HG02973 (cell line): ENCODE measurements at regions not wholly inside any gene's neighbourhood (a gene's known extent, or its start where the extent isn't known, plus 50 kb on each side); places are given as distances from the start of the nearest gene placed in this dataset.
"Not testable (repeated sequence)": the region's sequence is repeated elsewhere in the genome, so short reads cannot be mapped to it uniquely, and the experiment has no call there.

Experiments
- ATAC-seq: cut with Tn5 transposase; IDR thresholded peaks from one replicate; pipeline ENCODE4 v1.9.1; 2021; ENCODE audit warnings: moderate library complexity; ENCODE audit not compliant: unreplicated experiment

- ATAC-seq: no peak
These were observed 210.0 kb upstream of the KLF14 start for GRCh38 chr7:130943981-130944380.

DNA sequence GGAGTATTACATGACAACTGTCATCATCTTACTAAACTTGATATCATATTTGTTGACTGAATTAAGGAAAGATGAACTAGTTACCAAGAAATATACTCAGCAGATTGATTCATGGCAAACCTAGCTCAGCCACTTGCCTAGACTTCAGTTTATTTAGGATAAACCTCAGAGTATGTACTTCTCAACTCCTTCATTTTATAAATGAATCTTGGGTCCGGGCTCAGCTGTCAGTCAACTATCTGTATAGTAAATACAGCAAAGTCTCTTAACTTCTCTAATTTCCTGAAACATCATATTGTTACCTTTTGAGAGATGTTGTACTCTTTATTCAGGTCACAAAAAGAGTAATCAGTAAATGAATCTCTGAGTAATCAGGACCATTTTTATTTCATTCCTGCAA is 211.0 kb upstream of the KLF14 start:
- no peak for ATAC-seq

GRCh38 chr7:130945411-130945811 is 211.4 kb upstream of the KLF14 start:
- ATAC-seq: no peak

- no peak for ATAC-seq
These were observed 212.1 kb upstream of the KLF14 start for GRCh38 chr7:130946114-130946513.

DNA sequence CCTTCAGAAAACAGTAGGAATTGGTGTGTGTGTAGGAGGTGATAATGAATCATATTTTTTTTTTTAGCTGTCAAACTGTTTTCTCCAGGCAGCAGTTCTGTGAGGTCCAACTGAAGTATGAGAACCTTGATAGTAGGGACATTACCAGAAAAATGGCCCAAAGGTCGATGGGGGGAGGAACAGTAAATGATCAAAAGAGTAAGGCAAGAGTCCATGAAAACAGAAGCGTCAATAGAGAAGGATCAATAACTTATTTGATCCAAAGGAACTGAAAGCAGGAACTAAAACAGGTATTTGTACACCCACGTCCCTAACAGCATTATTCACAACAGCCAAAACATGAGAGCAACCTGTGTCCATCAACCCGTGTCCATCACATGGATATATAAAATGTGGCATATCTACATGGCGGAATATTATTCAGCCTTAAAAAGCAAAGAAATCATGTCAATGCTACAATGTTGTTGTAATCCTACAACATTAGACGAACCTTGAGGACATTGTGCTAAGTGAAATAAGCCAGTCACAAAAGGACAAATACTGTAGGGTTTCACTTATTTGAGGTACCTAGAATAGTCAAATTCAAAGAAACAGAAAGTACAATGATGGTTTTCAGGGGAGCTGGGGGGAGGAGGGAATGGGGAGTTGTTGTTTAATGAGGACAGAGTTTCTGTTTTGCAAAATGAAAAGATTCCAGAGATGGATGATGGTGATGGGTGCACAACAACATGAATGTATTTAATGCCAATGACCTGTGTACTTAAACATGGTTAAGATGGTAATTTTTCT is 214.0 kb upstream of the KLF14 start:
- no peak for ATAC-seq

DNA sequence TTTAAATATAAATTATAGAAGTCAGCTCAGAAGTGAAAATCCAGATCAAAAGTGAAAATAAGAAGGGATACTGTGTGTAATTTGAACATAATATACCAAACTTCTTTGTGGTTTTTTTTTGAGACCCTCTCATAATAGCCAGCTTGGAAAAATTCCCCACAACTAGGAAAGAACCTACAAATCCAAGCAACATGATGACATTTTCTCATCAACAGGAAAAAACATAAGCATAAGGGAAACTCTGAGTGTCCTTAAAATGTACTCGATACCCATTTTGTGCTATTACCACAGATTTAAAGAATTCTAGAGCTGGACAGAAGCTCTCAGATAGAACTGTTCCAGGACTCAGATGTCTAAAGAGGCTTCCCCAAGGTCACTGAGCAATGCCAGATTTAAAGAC is 214.8 kb upstream of the KLF14 start:
- ATAC-seq: no peak

GRCh38 chr7:130949550-130949949 is 215.5 kb upstream of the KLF14 start:
- no peak for ATAC-seq

DNA sequence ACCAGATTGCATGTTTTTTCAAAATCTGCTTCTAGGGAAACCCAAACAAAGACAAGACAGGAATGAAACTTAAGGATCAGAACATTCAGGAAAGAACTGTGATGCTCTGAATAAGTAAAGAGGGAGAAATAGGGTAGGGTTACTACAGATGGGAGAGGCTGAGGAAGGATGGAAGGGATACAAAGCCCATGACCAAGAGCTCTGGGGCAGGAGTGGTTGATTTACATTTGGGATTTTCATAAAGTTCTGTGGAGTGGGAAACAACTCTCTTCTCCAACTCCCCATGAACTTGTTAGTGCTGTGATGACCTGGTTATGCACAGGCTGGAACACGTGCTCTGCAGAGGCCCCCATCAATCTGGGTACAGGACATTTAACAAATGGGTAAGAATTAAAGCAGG is 216.0 kb upstream of the KLF14 start:
- ATAC-seq: no peak

DNA sequence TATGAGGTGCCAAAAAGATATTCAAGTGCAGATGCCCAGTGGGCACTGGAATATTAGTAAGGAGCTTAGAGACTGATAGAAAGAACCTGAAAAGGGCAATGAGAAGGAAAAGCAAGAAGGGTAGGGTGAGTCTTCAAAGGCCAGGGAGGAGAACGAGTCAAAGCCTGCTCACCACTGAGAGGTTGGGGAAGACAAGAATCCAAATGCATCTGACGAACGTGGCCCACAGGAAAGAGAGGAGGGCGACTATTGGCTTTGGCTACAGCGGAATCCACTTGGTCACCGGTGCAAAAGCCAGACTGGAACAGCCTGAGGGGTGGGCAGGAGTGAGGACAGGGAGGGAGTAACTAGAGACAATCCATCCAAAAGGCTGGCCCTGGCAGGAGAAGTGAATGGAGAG is 216.7 kb upstream of the KLF14 start:
- no peak for ATAC-seq

DNA sequence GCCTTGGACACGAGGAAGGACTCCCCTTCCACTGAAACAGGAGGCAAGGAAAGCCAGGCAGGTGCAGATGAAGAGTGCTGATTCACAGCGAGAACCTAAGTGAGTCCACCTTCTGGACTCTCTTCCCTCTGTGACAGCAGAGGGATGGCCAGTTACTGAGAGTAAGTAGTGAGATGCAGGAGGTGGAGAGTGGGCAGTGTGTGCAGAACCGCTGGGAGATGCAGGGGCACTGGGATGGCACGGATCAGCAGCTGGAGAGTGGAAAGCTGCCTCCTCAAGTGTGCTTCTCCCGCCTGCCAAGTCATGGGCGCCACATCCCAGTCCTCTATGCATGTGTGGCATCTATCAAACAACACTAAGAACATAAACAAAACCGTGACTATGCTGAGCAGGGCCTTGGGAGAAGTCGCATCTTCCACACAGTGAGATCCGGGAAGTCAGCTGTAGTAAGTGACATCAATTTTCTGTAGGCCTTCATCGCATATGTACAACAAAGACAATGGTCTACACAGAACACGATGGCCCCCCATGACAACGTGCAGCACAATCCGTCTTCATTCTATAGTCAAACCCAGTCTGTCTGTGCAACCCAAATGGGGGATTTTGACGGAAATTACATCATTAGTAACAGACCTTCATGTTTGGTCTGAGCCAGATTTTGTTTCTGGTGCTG is 217.4 kb upstream of the KLF14 start:
- ATAC-seq: no peak

DNA sequence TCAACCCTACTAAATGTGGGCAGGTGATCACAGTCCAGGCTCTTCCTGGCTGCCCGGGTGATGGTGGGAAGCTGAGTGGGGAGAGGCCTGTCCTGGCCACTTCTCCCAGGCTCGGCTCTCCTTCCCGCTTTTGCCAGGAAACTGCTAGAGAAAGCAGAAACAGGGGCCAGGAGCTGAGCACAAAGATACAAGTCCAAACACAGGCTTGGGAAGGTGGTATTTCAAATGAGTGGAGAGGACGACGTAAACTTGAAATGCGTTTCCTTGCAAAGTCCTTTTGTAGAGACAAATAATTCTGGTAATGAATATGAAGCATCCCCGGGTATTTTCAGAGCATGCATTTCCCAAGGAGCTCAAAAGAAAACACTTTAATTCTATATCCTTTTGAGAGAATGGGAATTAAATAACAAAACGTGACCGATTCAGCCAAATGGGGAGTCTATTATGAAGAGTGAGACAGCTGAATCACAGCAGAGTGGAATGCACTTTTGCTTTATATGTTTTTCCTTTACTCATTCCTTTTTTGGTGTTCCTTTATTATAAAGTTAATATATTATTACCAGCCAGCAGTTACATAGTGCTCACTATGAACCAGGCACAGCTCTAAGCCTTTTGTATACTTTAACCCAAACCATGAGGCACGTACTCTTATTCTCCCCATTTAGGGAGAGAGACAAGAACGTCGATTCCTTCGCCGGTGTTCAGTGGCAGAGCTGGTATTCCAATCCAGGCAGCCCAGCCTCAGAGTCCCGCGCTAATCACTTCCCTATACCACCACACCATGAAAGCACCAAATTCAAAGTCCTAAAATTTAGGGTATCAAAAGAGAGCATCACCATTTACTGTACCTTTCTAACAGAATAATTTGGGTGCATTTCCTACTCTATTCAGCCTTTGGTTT is 218.2 kb upstream of the KLF14 start:
- ATAC-seq: no peak

- no peak for ATAC-seq
These were observed 219.2 kb upstream of the KLF14 start for GRCh38 chr7:130953196-130953595.

DNA sequence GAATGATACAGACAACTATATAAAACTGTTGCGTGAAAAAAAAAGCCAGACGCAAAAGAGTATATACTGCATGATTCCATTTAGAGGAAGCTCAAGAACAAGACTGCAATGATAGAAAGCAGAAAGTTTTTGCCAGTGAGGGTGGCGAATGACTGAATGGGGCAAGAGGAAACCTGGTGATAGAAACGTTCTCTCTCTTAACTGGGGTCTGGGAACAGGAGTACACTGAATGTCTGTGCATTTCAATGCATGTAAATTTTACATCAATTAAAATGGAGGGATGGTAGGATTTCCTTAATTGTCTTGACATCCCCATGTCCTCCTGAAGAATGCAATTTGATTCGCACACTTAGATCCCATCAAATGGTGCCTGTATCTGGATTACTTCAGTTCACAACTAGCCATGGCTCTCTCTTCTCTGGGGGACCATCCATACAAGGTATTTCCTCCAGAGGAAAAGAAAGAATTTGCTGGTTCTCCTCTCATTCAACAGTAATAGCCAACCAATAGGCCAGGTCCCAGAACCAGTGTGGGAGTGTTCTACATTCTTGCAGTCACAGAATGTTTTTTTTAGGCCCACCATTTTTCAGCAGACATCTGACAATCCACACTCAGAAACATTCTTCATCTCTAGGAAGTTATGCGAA is 221.0 kb upstream of the KLF14 start:
- no peak for ATAC-seq

- no peak for ATAC-seq
These were observed 221.5 kb upstream of the KLF14 start for GRCh38 chr7:130955565-130955919.

DNA sequence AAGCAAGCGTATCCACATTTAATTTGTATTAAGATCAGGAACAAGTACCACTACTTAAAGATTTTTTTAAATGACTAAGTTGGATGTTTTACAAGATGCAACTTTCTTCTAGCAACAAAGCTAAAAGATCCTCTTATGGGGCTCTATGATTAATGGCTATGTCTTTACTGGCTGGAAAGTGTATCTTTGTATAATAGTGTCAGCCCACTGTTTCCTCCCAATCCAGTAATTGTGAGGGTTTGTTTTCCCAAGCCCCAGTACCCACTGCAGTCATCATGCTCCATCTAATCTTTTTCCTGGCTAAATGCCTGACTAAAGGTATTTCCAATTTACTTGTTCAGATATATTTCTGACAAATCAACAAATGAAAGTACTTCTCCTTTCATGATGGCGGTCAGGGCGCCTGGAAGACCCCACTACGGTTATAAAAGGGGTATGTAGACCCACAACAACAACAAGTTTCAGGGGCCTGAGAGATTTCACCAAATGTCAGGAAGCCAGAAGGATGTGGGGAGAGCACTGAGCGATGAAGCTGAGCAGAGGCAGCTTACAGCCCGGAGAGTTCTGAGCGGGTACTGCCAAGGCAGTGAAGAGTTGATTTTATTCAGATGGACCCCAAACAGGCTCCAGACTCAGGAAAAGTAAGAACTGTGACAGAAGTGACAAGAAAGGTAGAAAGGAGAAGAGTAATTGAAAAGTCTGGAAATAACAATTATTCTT is 222.6 kb upstream of the KLF14 start:
- no peak for ATAC-seq

DNA sequence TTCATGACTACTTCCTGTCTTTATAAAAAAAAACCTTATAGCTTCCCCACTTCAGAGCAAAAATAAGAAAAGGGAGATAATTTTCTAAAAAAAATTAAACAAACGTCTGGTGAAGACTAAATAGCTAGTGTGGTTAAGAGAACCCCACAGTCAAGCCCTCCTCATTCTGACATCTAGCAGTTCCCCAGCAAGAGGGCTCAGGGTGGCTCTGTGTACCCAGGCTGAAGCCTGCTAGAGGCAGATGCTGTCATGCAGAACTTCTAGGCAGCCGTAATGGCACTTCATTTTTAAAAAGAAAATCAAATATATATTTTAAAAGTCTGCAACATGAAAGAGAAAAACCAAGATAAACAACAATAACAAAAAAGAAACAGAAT is 223.1 kb upstream of the KLF14 start:
- no peak for ATAC-seq

DNA sequence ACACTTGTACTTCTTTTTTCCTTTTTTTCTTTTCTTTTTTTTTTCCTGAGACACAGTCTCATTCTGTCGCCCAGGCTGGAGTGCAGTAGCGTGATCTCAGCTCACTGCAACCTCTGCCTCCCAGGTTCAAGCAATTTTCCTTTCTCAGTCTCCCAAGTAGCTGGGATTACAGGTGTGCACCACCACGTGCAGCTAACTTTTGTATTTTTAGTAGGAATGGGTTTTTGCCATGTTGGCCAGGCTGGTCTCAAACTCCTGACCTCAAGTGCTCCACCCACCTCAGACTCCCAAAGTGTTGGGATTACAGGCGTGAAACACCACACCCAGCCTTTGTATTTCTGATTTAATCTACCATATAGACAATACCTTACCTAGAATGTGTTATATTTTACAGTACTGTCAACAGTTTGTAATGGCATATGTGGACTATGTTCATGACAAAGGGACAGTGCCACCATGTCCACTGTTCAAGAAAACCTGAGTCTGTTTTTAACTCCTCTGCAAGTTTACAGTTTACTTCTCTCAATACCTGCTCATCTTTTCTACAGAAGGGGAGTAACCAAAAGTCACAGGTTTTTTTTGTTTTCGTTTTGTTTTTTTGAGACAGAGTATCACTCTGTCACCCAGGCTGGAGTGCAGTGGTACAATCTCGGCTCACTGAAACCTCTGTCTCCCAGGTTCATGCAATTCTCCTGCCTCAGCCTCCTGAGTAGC is 223.9 kb upstream of the KLF14 start:
- ATAC-seq: not testable (repeated sequence)

GRCh38 chr7:130958846-130959245 is 224.8 kb upstream of the KLF14 start:
- no peak for ATAC-seq

DNA sequence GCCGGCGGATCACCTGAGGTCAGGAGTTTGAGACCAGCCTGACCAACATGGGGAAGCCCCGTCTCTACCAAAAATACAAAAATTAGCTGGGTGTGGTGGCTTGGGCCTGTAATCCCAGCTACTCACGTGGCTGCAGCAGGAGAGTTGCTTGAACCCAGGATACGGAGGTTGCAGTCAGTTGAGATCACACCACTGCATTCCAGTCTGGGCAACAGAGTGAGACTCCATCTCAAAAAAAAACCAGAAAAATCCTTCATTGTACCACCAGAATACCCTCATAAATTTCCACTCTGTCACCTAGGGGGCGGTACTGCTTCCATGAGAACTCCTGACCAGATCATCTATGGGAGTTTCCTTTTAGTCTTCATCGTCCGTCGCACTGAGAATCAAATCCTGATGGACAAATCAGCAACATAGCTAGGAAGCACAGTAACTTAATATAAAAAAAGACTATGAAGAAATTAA is 225.8 kb upstream of the KLF14 start:
- ATAC-seq: no peak
